Loucy (cell line): ENCODE measurements at regions not wholly inside any gene's neighbourhood (a gene's known extent, or its start where the extent isn't known, plus 50 kb on each side); places are given as distances from the start of the nearest gene placed in this dataset.

Source experiments
- H2AFZ ChIP-seq: fragments of 200-600 bp; sonication (generic); 2 replicates; pipeline ENCODE4 v1.6.0; 2016; ENCODE audit warnings: antibody characterized with exemption, mild to moderate bottlenecking, low read length, moderate library complexity
- H3F3A ChIP-seq: fragments of 200-600 bp; 2 replicates; pipeline ENCODE4 v1.6.0; 2016; ENCODE audit warnings: antibody characterized with exemption, low read depth, mild to moderate bottlenecking
- H3K27me3 ChIP-seq: fragments of 200-600 bp; sonication (generic); 2 replicates; pipeline ENCODE4 v1.6.1; 2014; ENCODE audit warnings: low read length, mild to moderate bottlenecking; ENCODE audit not compliant: insufficient read depth, poor library complexity, severe bottlenecking
- H3K36me3 ChIP-seq: fragments of 200-600 bp; sonication (generic); 2 replicates; pipeline ENCODE4 v1.6.1; 2016; ENCODE audit warnings: low read length; ENCODE audit not compliant: insufficient read depth
- H3K4me1 ChIP-seq: fragments of 200-600 bp; sonication (generic); 2 replicates; pipeline ENCODE4 v1.5.1; 2014; ENCODE audit warnings: low read length, mild to moderate bottlenecking; ENCODE audit not compliant: insufficient read depth, poor library complexity, severe bottlenecking
- H3K4me2 ChIP-seq: fragments of 200-600 bp; sonication (generic); 2 replicates; pipeline ENCODE4 v1.6.0; 2014; ENCODE audit warnings: antibody characterized with exemption, low read length, low read depth, mild to moderate bottlenecking; ENCODE audit not compliant: poor library complexity, severe bottlenecking
- H3K4me3 ChIP-seq: fragments of 200-600 bp; sonication (generic); 2 replicates; pipeline ENCODE4 v1.5.1; 2014; ENCODE audit warnings: low read length, mild to moderate bottlenecking, mixed read lengths; ENCODE audit not compliant: poor library complexity, severe bottlenecking
- H3K79me2 ChIP-seq: fragments of 200-600 bp; sonication (generic); 2 replicates; pipeline ENCODE4 v1.6.1; 2014; ENCODE audit warnings: low read length; ENCODE audit not compliant: insufficient read depth
- H3K9ac ChIP-seq: fragments of 200-600 bp; sonication (generic); 2 replicates; pipeline ENCODE4 v1.6.0; 2014; ENCODE audit warnings: mild to moderate bottlenecking, low read depth, low read length, moderate library complexity; ENCODE audit not compliant: poor library complexity, severe bottlenecking
- H3K9me2 ChIP-seq: fragments of 200-600 bp; sonication (generic); replicated peaks from 2 replicates; pipeline ENCODE4 v1.6.1; 2016; ENCODE audit warnings: low read depth, low read length, mixed read lengths
- H3K9me3 ChIP-seq: fragments of 200-600 bp; sonication (generic); 2 replicates; pipeline ENCODE4 v1.6.1; 2014; ENCODE audit warnings: mild to moderate bottlenecking, antibody characterized with exemption, low read length, low read depth; ENCODE audit not compliant: insufficient read depth
- H4K20me1 ChIP-seq: fragments of 200-600 bp; sonication (generic); 2 replicates; pipeline ENCODE4 v1.6.0; 2014; ENCODE audit warnings: antibody characterized with exemption, low read length, mild to moderate bottlenecking; ENCODE audit not compliant: insufficient read depth, poor library complexity, severe bottlenecking
- CTCF ChIP-seq: fragments of 200-600 bp; sonication (generic); conservative IDR thresholded peaks from 2 replicates; pipeline ENCODE4 v1.5.1; 2014; ENCODE audit warnings: mild to moderate bottlenecking, antibody characterized with exemption, low read length
- EZH2phosphoT487 ChIP-seq: fragments of 200-600 bp; IDR thresholded peaks from 2 replicates; pipeline ENCODE4 v1.6.1; 2018; ENCODE audit warnings: antibody characterized with exemption, mild to moderate bottlenecking, moderate library complexity, borderline replicate concordance

GRCh38 chr5:6859951-6860638 is 146.9 kb downstream of the TENT4A start:
- no peaks in the 10 kb centered on the region for H3K36me3 ChIP-seq
- H3K4me2 ChIP-seq = no peak overlapping the region
- no peaks in the 10 kb centered on the region for H3K79me2 ChIP-seq
- H2AFZ ChIP-seq = no peak overlapping the region
- H3F3A ChIP-seq = no peaks in the 10 kb centered on the region
- H3K27me3 ChIP-seq = no peaks in the 10 kb centered on the region
- no peaks in the 10 kb centered on the region for H3K9me2 ChIP-seq
- H3K4me3 ChIP-seq = no peak overlapping the region
- TF ChIP-seq CTCF (no peak), EZH2phosphoT487 (no peak)
- no peaks in the 10 kb centered on the region for H3K4me1 ChIP-seq
- no peaks in the 10 kb centered on the region for H4K20me1 ChIP-seq
- no peak overlapping the region for H3K9ac ChIP-seq
- no peaks in the 10 kb centered on the region for H3K9me3 ChIP-seq

GRCh38 chr5:6861036-6861435 is 147.8 kb downstream of the TENT4A start:
- Histone ChIP-seq H3K9me3 (no peaks in the 10 kb centered on the region), H4K20me1 (no peaks in the 10 kb centered on the region), H3K9me2 (no peaks in the 10 kb centered on the region), H3K4me2 (no peak overlapping the region), H3K4me1 (no peaks in the 10 kb centered on the region), H3K27me3 (no peaks in the 10 kb centered on the region), H3K9ac (no peak overlapping the region), H3K79me2 (no peaks in the 10 kb centered on the region), H3K36me3 (no peaks in the 10 kb centered on the region), H3K4me3 (no peak overlapping the region), H3F3A (no peaks in the 10 kb centered on the region), H2AFZ (no peak overlapping the region)
- no peak for TF ChIP-seq CTCF
- no peak for TF ChIP-seq EZH2phosphoT487

GRCh38 chr5:6861667-6862066 is 148.4 kb downstream of the TENT4A start:
- H3K27me3 ChIP-seq = no peaks in the 10 kb centered on the region
- no peaks in the 10 kb centered on the region for H4K20me1 ChIP-seq
- no peak overlapping the region for H3K4me2 ChIP-seq
- H3K36me3 ChIP-seq = no peaks in the 10 kb centered on the region
- H3K4me1 ChIP-seq = no peaks in the 10 kb centered on the region
- no peak overlapping the region for H3K9ac ChIP-seq
- no peak overlapping the region for H3K4me3 ChIP-seq
- no peak overlapping the region for H2AFZ ChIP-seq
- H3K9me3 ChIP-seq = no peaks in the 10 kb centered on the region
- no peak for TF ChIP-seq CTCF
- H3F3A ChIP-seq = no peaks in the 10 kb centered on the region
- H3K9me2 ChIP-seq = no peaks in the 10 kb centered on the region
- no peaks in the 10 kb centered on the region for H3K79me2 ChIP-seq
